HUDEP-2 (cell line): ENCODE measurements at regions not wholly inside any gene's neighbourhood (a gene's known extent, or its start where the extent isn't known, plus 50 kb on each side); places are given as distances from the start of the nearest gene placed in this dataset.
A peak's percentile ranks its signal among the peaks of the same experiment; 100 is the strongest.

Experiments
- DNase-seq, 76 experiments: peaks; one replicate each; lab custom pipeline; 2025; ENCODE audit not compliant: unreplicated experiment in 76 of 76; lab: John Stamatoyannopoulos, UW

GRCh38 chr4:15215109-15215508, 212.7 kb upstream of the C1QTNF7 start:
- DNase-seq, result no peak

- DNase-seq, result no peak
These were observed 201.6 kb upstream of the C1QTNF7 start for GRCh38 chr4:15226203-15226602.

DNA sequence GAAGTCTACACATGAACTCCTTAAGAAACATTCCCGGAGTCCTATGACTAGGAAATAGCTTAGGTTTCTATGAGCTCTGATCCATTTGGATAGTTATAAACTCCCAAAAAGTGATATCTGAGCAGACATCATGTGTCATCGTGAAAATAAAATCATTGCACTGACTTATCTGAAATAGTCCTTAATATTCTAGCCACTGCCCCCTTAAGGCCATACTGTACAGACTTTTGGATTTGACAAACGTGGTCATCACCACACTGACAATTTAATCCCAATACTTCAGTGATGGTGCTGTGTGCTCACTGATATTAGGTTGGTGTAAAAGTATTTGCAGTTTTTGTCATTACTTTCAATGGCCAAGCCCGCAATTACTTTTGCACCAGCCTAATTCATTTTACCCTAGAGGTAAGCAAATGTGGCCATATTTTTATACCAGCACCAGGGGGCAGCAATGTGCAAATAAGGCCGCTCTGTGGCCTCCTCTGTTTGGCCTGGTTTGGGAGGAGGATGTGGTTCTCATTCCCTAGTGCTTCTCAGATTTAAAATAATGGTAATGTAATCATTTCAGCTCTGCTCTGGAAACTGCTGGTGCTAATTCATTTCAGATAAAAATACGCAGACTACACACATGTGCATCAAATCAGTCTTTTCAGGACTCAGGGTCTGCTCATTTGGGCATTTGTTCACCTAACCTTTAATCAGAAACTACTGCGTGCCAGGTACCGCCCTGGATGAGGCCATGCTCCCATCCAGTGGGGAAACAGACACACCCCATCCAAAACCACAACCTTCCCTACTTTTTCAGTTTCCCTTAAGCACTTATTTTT, 196.4 kb upstream of the C1QTNF7 start:
- peak in 60 of 76 experiments; percentile 1 to 76 (median 33) for DNase-seq

- no peak for DNase-seq
These were observed 195.2 kb upstream of the C1QTNF7 start for GRCh38 chr4:15232366-15233263.

- no peak for DNase-seq
These were observed 194.6 kb upstream of the C1QTNF7 start for GRCh38 chr4:15233264-15233597.

- DNase-seq, result no peak
These were observed 194.2 kb upstream of the C1QTNF7 start for GRCh38 chr4:15233626-15234025.

GRCh38 chr4:15234116-15234855, 193.5 kb upstream of the C1QTNF7 start:
- DNase-seq, result no peak

DNA sequence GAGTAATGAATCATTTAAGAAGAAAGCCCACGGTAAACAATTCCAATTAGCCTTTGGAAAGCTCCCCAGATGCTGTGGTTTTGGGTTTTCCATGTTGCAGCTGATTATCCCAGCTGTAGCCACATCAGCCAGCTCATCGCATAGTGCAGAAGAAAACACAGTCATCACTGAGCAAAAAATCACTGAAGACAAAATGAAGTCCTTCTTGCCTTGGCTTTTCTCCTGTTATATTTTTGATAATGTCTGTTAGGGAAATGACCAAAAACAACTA, 193.0 kb upstream of the C1QTNF7 start:
- no peak for DNase-seq

GRCh38 chr4:15235135-15235534, 192.7 kb upstream of the C1QTNF7 start:
- DNase-seq, result no peak

DNA sequence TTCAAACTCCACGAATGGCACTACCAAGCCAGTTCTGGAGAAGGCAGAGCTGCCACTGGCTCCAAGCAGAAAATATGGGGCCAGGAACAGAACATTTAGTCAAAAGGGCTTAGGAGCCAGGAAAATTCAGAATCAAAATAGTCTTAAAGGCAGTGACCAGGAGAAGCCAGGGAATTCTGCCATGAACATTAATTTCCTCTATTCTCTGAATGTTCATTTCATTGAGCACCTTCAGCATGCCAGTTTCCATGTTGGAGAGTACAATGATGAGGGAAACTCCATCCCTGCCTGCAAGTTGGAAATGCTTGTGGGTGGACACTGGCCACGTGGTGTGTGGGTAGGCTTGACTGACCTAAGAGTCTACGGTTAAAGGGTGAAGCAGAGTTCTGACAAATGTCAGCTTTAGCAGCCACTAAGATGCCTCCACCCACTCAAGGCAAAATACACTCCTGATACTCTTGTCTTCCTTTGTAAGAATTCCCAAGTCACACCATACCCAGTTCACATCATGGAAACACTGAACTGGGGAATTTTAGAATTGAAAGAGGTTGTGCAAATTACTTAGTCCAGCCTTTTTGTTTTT, 190.1 kb upstream of the C1QTNF7 start:
- DNase-seq, result no peak

GRCh38 chr4:15238720-15239119, 189.1 kb upstream of the C1QTNF7 start:
- peak in 10 of 76 experiments; percentile 1 to 17 (median 6) for DNase-seq

DNA sequence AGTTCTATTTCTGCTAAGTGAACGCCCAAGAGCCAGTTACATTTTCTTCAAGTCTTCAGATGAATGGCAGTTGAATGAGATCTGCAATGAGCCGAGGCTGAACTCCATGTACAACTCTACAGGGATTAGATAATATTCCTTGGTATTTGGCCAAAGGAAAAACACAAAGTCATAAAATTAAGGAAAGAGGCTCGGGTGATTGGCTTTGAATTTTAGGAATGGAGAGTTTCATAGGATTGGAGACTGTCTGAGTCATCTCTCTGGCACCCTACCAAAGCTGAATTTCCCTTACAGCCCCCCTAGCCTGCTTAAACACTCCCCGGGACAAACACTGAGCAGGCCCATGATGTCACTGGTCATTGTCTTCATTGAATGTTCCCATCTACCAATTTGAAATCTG, 188.0 kb upstream of the C1QTNF7 start:
- DNase-seq, result no peak

GRCh38 chr4:15240764-15241163, 187.1 kb upstream of the C1QTNF7 start:
- no peak for DNase-seq

- DNase-seq, result no peak
These were observed 185.8 kb upstream of the C1QTNF7 start for GRCh38 chr4:15242021-15242420.

DNA sequence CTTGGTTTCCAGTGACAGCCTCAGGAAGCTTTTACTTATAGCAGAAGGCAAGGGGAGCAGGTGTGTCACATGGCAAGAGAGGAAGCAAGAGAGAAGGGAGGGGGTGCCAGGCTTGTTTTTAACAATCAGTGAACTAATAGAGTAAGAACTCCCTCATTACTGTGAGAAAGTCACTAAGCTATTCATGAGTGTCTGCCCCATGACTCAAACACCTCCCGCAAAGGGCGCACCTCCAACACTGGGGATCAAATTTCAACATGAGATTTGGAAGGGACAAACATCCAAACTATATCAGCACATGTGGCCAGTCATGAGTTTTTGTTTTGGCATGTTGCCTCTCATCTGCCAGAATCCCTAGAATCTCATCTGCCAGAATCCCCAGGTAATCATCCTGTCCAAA, 183.5 kb upstream of the C1QTNF7 start:
- DNase-seq, result no peak

DNA sequence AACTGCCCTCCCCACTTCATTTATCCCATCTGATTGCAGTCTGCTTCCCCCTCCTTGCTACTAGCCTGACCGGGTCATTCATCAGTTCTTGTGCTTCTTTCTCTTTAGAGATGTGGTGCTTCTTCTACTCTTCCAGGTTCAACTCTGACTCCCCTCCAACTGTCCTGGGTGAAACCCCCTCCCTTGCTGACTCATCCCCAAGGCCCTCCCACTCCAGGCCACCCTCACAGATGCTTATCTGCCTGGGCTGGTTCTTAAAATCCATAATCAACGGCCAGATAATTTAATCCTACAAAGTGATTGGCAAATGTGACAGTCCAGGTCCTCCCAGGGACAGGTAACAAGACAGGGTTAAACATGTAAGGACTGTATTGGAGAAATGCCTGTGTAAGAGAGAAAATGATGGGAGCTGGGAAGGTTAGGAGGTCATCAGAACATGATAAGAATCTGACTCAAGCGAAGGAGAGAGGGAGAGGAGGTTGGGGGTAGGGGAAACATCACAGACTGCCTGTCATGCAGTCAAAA, 182.8 kb upstream of the C1QTNF7 start:
- no peak for DNase-seq

DNA sequence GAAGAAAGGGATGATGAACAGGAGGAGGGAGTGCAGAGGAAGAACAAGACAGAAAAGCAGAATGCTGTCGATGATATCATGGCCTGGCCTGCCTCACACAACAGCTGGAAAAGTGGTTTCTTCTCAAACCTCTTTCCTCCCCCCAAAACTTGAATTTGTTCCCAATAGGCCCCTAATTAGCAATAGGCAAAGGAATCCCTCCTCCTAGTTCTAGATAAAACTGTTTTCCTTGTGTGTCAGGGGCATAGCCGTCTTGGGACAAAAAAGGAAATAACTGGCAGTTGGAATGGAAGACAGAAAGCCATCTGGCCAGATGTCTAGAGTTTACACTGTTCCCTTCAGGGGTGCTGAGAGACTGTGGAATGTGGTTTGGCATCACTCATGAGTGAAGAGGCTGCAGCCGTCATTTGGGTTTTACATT, 177.8 kb upstream of the C1QTNF7 start:
- no peak for DNase-seq

DNA sequence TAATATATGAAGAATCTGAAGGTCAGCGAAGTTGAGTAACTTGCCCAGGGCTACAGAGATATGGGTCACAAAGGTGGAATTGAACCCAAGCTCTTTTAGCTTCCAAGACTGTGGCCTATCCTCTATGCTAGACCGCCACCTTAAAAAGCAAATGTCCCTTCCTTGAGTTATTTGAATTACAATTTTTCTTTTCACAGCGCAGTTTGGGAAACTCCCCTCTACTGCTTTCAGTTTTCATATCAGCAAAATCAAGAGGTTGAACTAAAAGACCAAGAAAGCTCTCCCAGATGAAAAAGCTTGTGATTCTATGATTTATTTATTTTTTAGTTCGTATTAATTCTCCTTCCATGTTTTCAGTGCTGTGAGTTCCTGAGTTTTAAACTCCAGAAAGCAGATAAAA, 174.5 kb upstream of the C1QTNF7 start:
- no peak for DNase-seq

- DNase-seq, result no peak
These were observed 173.5 kb upstream of the C1QTNF7 start for GRCh38 chr4:15254236-15254880.

DNA sequence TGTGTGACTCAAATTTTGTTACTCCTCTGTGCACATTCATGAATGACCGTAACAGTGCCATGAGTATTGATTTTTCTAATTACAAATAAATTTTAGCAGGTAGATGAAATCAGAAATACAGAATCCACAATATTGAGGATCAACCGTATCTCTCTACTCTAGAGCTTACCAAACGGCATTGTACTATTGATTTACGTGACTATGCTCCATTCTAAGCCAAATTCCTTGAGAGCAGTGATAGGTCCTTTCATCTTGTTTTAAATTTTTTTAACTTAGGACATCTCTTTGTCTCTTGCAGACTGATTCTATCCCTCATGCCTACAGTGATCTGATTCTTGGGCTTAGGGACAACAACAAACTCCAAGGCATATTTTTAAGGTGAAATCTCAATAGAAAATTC, 172.3 kb upstream of the C1QTNF7 start:
- DNase-seq, result no peak
